ENCODE measurements at regions not wholly inside any gene's neighbourhood (a gene's known extent, or its start where the extent isn't known, plus 50 kb on each side); places are given as distances from the start of the nearest gene placed in this dataset.

GRCh38 chr1:104098837-104099236, 349.1 kb downstream of the AMY1C start (continued):
- no peak for TF ChIP-seq CEBPB (IDR thresholded peaks at IDR 0.05; ENCODE audit: borderline replicate concordance in 1 of 2, low read depth in 2 of 2, low read length in 2 of 2)
- TF ChIP-seq, protein P1, sequence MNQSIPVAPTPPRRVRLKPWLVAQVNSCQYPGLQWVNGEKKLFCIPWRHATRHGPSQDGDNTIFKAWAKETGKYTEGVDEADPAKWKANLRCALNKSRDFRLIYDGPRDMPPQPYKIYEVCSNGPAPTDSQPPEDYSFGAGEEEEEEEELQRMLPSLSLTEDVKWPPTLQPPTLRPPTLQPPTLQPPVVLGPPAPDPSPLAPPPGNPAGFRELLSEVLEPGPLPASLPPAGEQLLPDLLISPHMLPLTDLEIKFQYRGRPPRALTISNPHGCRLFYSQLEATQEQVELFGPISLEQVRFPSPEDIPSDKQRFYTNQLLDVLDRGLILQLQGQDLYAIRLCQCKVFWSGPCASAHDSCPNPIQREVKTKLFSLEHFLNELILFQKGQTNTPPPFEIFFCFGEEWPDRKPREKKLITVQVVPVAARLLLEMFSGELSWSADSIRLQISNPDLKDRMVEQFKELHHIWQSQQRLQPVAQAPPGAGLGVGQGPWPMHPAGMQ (IDR thresholded peaks at IDR 0.05; ENCODE audit: borderline replicate concordance) = no peak
- no peak for TF ChIP-seq PAX8 (IDR thresholded peaks at IDR 0.05)

- Histone ChIP-seq H3K79me2 (ENCODE audit: control insufficient read depth, insufficient read depth, low read length) (no peaks in the 10 kb centered on the region), H3K27ac (ENCODE audit: control insufficient read depth, insufficient read depth) (no peak overlapping the region), H4K20me1 (ENCODE audit: control insufficient read depth, insufficient read depth) (no peaks in the 10 kb centered on the region), H3K9ac (ENCODE audit: control insufficient read depth, insufficient read depth, low read length) (no peak overlapping the region), H3K27me3 (replicated peaks in 1 of 2; ENCODE audit: control insufficient read depth in 2 of 2, insufficient read depth in 2 of 2, low read length in 1 of 2) (no peaks in the 10 kb centered on the region), H3K4me2 (ENCODE audit: control insufficient read depth, insufficient read depth) (no peak overlapping the region), H2AFZ (ENCODE audit: control insufficient read depth, low read depth, low read length) (no peak overlapping the region), H3K36me3 (ENCODE audit: control insufficient read depth in 2 of 2, insufficient read depth in 2 of 2, low read length in 1 of 2) (no peaks in the 10 kb centered on the region), H3K4me1 (ENCODE audit: control insufficient read depth, insufficient read depth, low read length) (no peaks in the 10 kb centered on the region), H3K4me3 (no peak overlapping the region), H3K9me3 (replicated peaks; ENCODE audit: control insufficient read depth, insufficient read depth, low read length) (no peaks in the 10 kb centered on the region)
- WGBS (ENCODE audit: insufficient coverage, insufficient replicate concordance, low lambda C conversion rate, missing lambda C conversion rate) = 3% methylated on average over 2 of the region's 2 CpGs
- BruUV-seq (replicated peaks) = no TSS peak
- ChIA-PET POLR2A (no interaction called here), CTCF (no interaction called here), RAD21 (ENCODE audit: unreplicated experiment) (no interaction called here), SMC1A (ENCODE audit: uncharacterized antibody, unreplicated experiment) (no interaction called here)
- ATAC-seq (no peak), FAIRE-seq (no peak), DNase-seq (ENCODE audit: low read depth, low spot score) (no peak)
- TF ChIP-seq POU2F2 (IDR thresholded peaks at IDR 0.05; ENCODE audit: borderline replicate concordance, low read depth, low read length) = no peak
- TF ChIP-seq ZNF207 (IDR thresholded peaks at IDR 0.05; ENCODE audit: borderline replicate concordance) = no peak
- no peak for TF ChIP-seq ZZZ3 (IDR thresholded peaks at IDR 0.05; ENCODE audit: control insufficient read depth, insufficient read length, low read depth)
- no peak for TF ChIP-seq SREBF1 (IDR thresholded peaks at IDR 0.05; ENCODE audit: low read length)
- in situ Hi-C loops (cut with MboI) (no loop called here), intact Hi-C loops (cut with micrococcal nuclease; ENCODE audit: unreplicated experiment) (no loop called here)
Measured at GRCh38 chr1:104100115-104100514, 350.4 kb downstream of the AMY1C start.

Data from GM12878 (cell line).